Neural crest cell (in vitro differentiated cells): ENCODE measurements at regions not wholly inside any gene's neighbourhood (a gene's known extent, or its start where the extent isn't known, plus 50 kb on each side); places are given as distances from the start of the nearest gene placed in this dataset.

Experiments used
- DNase-seq: peaks from one replicate; pipeline ENCODE4 v3.0.0; 2021; ENCODE audit warnings: low read depth, mixed read lengths, low spot score
- H3K27ac Mint-ChIP-seq: one replicate; pipeline ENCODE4 v1.8.0; 2021; ENCODE audit warnings: mild to moderate bottlenecking, mixed read lengths; ENCODE audit not compliant: unreplicated experiment
- H3K27me3 Mint-ChIP-seq: 2 replicates; pipeline ENCODE4 v1.8.0; 2021; ENCODE audit warnings: low read depth, mild to moderate bottlenecking, mixed read lengths
- H3K36me3 Mint-ChIP-seq: 2 replicates; pipeline ENCODE4 v1.8.0; 2021; ENCODE audit warnings: low read depth, mild to moderate bottlenecking, mixed read lengths
- H3K4me1 Mint-ChIP-seq: 2 replicates; pipeline ENCODE4 v1.8.0; 2021; ENCODE audit warnings: mixed read lengths
- H3K4me3 Mint-ChIP-seq: one replicate; pipeline ENCODE4 v1.8.0; 2021; ENCODE audit warnings: mild to moderate bottlenecking, mixed read lengths
- H3K9me3 Mint-ChIP-seq: 2 replicates; pipeline ENCODE4 v1.8.0; 2021; ENCODE audit warnings: mixed read lengths
- TF ChIP-seq, protein P1 (sequence below): fragments of 200-600 bp; sonication (generic); conservative IDR thresholded peaks from 2 replicates; pipeline ENCODE4 v1.5.0; 2021; ENCODE audit warnings: antibody characterized with exemption, mild to moderate bottlenecking

DNA sequence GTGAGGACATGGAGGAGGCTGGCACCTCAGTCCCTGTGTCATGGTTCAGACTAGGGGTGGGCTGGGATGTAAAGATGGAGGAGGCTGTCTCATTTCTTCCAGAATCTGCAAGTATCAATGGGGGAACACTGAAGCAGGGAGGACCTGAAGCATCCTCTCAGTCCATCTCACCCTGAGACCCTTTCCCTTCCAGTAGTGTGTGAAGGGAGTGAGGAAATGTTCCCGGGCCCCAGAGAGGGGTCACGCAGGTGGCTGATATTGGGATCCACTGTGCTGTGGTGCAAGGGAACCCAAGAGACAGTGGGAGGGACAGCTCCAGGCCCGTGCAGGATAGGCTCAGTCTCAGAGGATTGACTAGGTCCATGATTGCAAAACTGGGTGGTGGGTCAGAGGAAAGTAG is 72.2 kb upstream of the ADPGK start:
- no peak overlapping the region for H3K27ac Mint-ChIP-seq
- no peak overlapping the region for H3K4me3 Mint-ChIP-seq
- H3K9me3 Mint-ChIP-seq = peaks cover 5% of the 10 kb centered on the region
- no peaks in the 10 kb centered on the region for H3K27me3 Mint-ChIP-seq
- DNase-seq = no peak
- TF ChIP-seq, protein P1, sequence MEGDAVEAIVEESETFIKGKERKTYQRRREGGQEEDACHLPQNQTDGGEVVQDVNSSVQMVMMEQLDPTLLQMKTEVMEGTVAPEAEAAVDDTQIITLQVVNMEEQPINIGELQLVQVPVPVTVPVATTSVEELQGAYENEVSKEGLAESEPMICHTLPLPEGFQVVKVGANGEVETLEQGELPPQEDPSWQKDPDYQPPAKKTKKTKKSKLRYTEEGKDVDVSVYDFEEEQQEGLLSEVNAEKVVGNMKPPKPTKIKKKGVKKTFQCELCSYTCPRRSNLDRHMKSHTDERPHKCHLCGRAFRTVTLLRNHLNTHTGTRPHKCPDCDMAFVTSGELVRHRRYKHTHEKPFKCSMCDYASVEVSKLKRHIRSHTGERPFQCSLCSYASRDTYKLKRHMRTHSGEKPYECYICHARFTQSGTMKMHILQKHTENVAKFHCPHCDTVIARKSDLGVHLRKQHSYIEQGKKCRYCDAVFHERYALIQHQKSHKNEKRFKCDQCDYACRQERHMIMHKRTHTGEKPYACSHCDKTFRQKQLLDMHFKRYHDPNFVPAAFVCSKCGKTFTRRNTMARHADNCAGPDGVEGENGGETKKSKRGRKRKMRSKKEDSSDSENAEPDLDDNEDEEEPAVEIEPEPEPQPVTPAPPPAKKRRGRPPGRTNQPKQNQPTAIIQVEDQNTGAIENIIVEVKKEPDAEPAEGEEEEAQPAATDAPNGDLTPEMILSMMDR = no peak
- no peaks in the 10 kb centered on the region for H3K36me3 Mint-ChIP-seq
- H3K4me1 Mint-ChIP-seq = no peaks in the 10 kb centered on the region

DNA sequence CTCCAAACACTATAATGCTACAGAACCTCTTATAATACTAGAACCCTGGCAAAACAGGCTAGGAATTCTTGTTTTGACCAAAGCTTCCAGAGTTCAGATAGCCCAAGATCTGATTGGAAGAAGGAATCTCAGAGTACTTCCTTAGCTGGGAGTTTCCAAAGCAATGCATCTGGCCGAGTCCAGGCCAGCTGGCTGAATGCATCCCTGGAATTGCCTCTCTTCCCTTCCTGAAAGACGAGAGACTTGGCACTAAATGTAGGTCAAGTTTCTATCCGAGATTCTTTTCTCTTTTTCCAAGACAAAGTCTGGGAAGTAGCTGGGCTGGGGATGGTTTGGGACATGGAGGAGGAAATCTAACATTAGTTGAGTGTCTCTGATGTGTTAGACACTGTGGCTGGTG is 68.7 kb upstream of the ADPGK start:
- Mint-ChIP-seq H3K27me3 (no peaks in the 10 kb centered on the region), H3K4me1 (peaks cover 15% of the 10 kb centered on the region), H3K9me3 (peaks cover 5% of the 10 kb centered on the region), H3K4me3 (no peak overlapping the region), H3K36me3 (no peaks in the 10 kb centered on the region), H3K27ac (no peak overlapping the region)
- TF ChIP-seq, protein P1 = no peak
- no peak for DNase-seq

DNA sequence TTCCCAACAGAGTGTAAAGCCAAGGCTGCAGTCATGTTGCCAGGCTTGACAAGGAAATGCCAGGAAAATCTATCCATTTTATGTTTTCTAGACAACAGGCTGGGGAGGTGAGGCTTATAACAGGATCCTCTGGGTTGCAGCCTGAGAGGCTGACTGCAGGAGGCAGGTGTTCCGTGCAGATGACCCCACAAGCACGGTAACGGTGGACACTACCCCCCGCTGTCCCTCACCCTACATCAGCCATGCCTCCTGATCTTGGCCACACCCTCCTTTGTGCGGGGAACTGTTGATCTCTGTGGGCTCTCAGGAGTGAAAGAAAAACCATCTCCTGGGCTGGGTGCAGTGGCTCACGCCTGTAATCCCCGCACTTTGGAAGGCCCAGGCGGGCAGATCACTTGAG is 68.0 kb upstream of the ADPGK start:
- DNase-seq = no peak
- Mint-ChIP-seq H3K27me3 (peaks cover under 1% of the 10 kb centered on the region), H3K36me3 (no peaks in the 10 kb centered on the region), H3K4me1 (peaks cover 15% of the 10 kb centered on the region), H3K27ac (no peak overlapping the region), H3K4me3 (no peak overlapping the region), H3K9me3 (peaks cover 5% of the 10 kb centered on the region)
- TF ChIP-seq, protein P1 = no peak

DNA sequence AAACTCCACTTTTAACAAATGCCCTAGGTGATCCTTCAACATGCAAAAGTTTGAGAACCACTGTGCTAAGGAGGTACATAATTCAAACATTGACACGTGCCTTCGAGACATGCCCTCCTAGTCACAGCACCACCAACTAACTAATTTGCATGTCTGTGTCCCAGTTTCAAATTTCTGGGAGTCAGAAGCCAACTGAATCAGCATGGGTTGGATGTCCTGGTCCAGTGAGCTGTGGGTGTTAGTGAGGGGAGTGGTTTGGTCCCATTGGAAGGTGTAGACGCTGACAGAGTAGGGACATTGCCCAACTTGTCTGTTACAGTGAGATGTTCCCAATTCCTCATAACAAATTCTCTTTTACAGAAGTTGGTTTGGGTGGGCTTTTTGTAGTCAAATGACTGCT is 67.3 kb upstream of the ADPGK start:
- DNase-seq = no peak
- peaks cover 15% of the 10 kb centered on the region for H3K4me1 Mint-ChIP-seq
- peak overlapping the region; percentile 38 for H3K27ac Mint-ChIP-seq
- TF ChIP-seq, protein P1 = no peak
- no peaks in the 10 kb centered on the region for H3K36me3 Mint-ChIP-seq
- no peak overlapping the region for H3K4me3 Mint-ChIP-seq
- H3K27me3 Mint-ChIP-seq = peaks cover 4% of the 10 kb centered on the region
- peaks cover 5% of the 10 kb centered on the region for H3K9me3 Mint-ChIP-seq

DNA sequence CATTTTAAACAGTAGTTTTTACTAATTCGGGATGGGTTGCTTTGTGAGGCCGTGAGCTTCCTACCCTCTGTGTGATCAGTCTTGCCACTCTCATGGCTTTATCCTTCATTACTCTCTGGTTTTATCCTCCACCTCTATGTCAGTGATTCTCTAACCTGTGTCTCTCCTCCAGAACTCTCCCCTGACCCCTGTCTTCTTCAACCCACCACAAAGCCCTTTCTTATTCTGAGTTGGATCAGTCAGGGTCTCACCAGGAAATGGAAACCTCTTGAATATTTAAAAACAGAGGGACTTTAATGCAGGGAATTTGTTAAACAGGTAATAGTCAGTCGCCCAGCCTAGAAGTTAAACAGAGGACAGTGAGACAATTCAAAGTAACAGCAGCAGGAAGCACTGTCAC is 64.2 kb upstream of the ADPGK start:
- Mint-ChIP-seq H3K4me3 (no peak overlapping the region), H3K4me1 (peaks cover 15% of the 10 kb centered on the region), H3K9me3 (peaks cover 6% of the 10 kb centered on the region), H3K27ac (no peak overlapping the region), H3K27me3 (peaks cover 7% of the 10 kb centered on the region), H3K36me3 (no peaks in the 10 kb centered on the region)
- DNase-seq = no peak
- TF ChIP-seq, protein P1 = no peak

DNA sequence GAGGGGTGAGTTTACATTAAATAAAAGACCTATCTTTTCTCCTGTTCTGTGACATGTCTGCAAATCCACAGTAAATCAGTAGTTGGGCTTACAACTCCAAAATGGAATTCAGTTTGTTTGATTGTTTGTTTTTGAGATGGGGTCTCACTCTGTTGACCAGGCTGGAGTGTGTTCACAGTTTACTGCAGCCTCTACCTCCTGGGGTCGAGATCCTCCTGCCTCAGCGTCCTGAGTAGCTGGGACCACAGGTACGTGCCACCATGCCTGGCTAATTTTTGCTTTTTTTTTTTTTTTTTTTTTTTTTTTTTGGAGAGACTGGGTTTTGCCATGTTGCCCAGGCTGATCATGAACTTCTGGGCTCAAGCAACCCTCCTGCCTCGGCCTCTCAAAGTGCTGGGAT is 63.5 kb upstream of the ADPGK start:
- Mint-ChIP-seq H3K4me1 (peaks cover 15% of the 10 kb centered on the region), H3K4me3 (no peak overlapping the region), H3K27me3 (peaks cover 11% of the 10 kb centered on the region), H3K27ac (no peak overlapping the region), H3K36me3 (no peaks in the 10 kb centered on the region), H3K9me3 (peaks cover 6% of the 10 kb centered on the region)
- DNase-seq = no peak
- TF ChIP-seq, protein P1 = no peak
